H9 (cell line): ENCODE measurements at regions not wholly inside any gene's neighbourhood (a gene's known extent, or its start where the extent isn't known, plus 50 kb on each side); places are given as distances from the start of the nearest gene placed in this dataset.

Source experiments
- DNase-seq: peaks from one replicate; pipeline ENCODE4 v3.0.0-alpha.2; 2017
- H2AFZ ChIP-seq: one replicate; pipeline ENCODE4 v1.6.1; 2013; ENCODE audit warnings: mild to moderate bottlenecking, low read length, control low read depth, moderate library complexity
- H2AK5ac ChIP-seq: 2 replicates; pipeline ENCODE4 v1.6.1; 2013; ENCODE audit warnings: low read length, control low read depth, mixed read lengths; ENCODE audit not compliant: insufficient read length
- H2BK120ac ChIP-seq: one replicate; pipeline ENCODE4 v1.6.1; 2013; ENCODE audit warnings: low read depth, mild to moderate bottlenecking, low read length, control low read depth, inconsistent platforms; ENCODE audit not compliant: poor library complexity, severe bottlenecking
- H2BK12ac ChIP-seq: 2 replicates; pipeline ENCODE4 v1.6.1; 2013; ENCODE audit warnings: low read length, control low read depth, mixed read lengths, low read depth; ENCODE audit not compliant: insufficient read length
- H2BK15ac ChIP-seq: 2 replicates; pipeline ENCODE4 v1.6.1; 2013; ENCODE audit warnings: low read depth, low read length, control low read depth
- H2BK20ac ChIP-seq: one replicate; pipeline ENCODE4 v1.6.1; 2013; ENCODE audit warnings: low read depth, mild to moderate bottlenecking, low read length, control low read depth, inconsistent platforms; ENCODE audit not compliant: poor library complexity, severe bottlenecking
- H2BK5ac ChIP-seq: 2 replicates; pipeline ENCODE4 v1.6.1; 2013; ENCODE audit warnings: low read length, control low read depth, mixed read lengths; ENCODE audit not compliant: insufficient read length
- H3K14ac ChIP-seq: 2 replicates; pipeline ENCODE4 v1.6.1; 2013; ENCODE audit warnings: low read length, control low read depth; ENCODE audit not compliant: insufficient read depth
- H3K18ac ChIP-seq: 2 replicates; pipeline ENCODE4 v1.6.1; 2013; ENCODE audit warnings: low read depth, mild to moderate bottlenecking, mixed read lengths, low read length, control low read depth; ENCODE audit not compliant: insufficient read length
- H3K23ac ChIP-seq: 2 replicates; pipeline ENCODE4 v1.6.1; 2013; ENCODE audit warnings: low read length, control low read depth, mixed read lengths, low read depth; ENCODE audit not compliant: insufficient read length
- H3K23me2 ChIP-seq: 2 replicates; pipeline ENCODE4 v1.6.1; 2013; ENCODE audit warnings: low read depth, mild to moderate bottlenecking, mixed read lengths, low read length, control low read depth; ENCODE audit not compliant: insufficient read length, poor library complexity, severe bottlenecking
- H3K27ac ChIP-seq: 2 replicates; pipeline ENCODE4 v1.5.1; 2013; ENCODE audit warnings: low read length, control low read depth, mixed read lengths, low read depth; ENCODE audit not compliant: insufficient read length
- H3K27me3 ChIP-seq: 2 replicates; pipeline ENCODE4 v1.6.1; 2013; ENCODE audit warnings: low read length, control low read depth, inconsistent platforms; ENCODE audit not compliant: insufficient read depth
- H3K4ac ChIP-seq: 2 replicates; pipeline ENCODE4 v1.6.1; 2013; ENCODE audit warnings: low read depth, mild to moderate bottlenecking, control low read depth, inconsistent platforms, low read length, moderate library complexity
- H3K4me1 ChIP-seq: 2 replicates; pipeline ENCODE4 v1.6.1; 2013; ENCODE audit warnings: low read length, control low read depth, inconsistent platforms; ENCODE audit not compliant: insufficient read depth
- H3K4me2 ChIP-seq: 2 replicates; pipeline ENCODE4 v1.6.1; 2013; ENCODE audit warnings: low read length, control low read depth, mixed read lengths; ENCODE audit not compliant: insufficient read length, insufficient read depth
- H3K56ac ChIP-seq: 2 replicates; pipeline ENCODE4 v1.6.1; 2013; ENCODE audit warnings: low read depth, mild to moderate bottlenecking, mixed read lengths, low read length, control low read depth; ENCODE audit not compliant: insufficient read length
- H3K79me1 ChIP-seq: 2 replicates; pipeline ENCODE4 v1.6.1; 2013; ENCODE audit warnings: low read depth, mild to moderate bottlenecking, moderate library complexity, low read length, control low read depth, inconsistent platforms; ENCODE audit not compliant: insufficient read depth, poor library complexity, severe bottlenecking
- H3K79me2 ChIP-seq: 2 replicates; pipeline ENCODE4 v1.6.1; 2013; ENCODE audit warnings: low read length, control low read depth, inconsistent platforms; ENCODE audit not compliant: insufficient read depth
- H3K9ac ChIP-seq: 2 replicates; pipeline ENCODE4 v1.6.1; 2013; ENCODE audit warnings: low read length, control low read depth, mixed read lengths; ENCODE audit not compliant: insufficient read length; ENCODE audit errors: extremely low read depth
- H3K9me3 ChIP-seq: one replicate; pipeline ENCODE4 v1.6.1; 2013; ENCODE audit warnings: low read depth, low read length, inconsistent platforms; ENCODE audit not compliant: control insufficient read depth
- H3T11ph ChIP-seq: one replicate; pipeline ENCODE4 v1.6.1; 2013; ENCODE audit warnings: mild to moderate bottlenecking, low read length, control low read depth, inconsistent platforms
- H4K20me1 ChIP-seq: one replicate; pipeline ENCODE4 v1.6.1; 2013; ENCODE audit not compliant: control insufficient read depth, insufficient read length, insufficient read depth
- H4K5ac ChIP-seq: 2 replicates; pipeline ENCODE4 v1.6.1; 2013; ENCODE audit warnings: low read depth, mild to moderate bottlenecking, mixed read lengths, low read length, control low read depth; ENCODE audit not compliant: insufficient read length
- H4K8ac ChIP-seq: replicated peaks from 2 replicates; pipeline ENCODE4 v1.6.1; 2013; ENCODE audit warnings: low read length, control low read depth, mixed read lengths, low read depth; ENCODE audit not compliant: insufficient read length
- H4K91ac ChIP-seq: 2 replicates; pipeline ENCODE4 v1.6.1; 2013; ENCODE audit warnings: low read depth, mild to moderate bottlenecking, moderate library complexity, mixed read lengths, low read length, control low read depth; ENCODE audit not compliant: insufficient read length
- H3K27ac Mint-ChIP-seq, 3 experiments: 2 replicates in 2 of 3; 3 replicates in 1 of 3; pipeline ENCODE4 v1.8.0; 2020 to 2021; ENCODE audit warnings: mixed read lengths in 3 of 3, mild to moderate bottlenecking in 1 of 3, moderate library complexity in 1 of 3
- H3K27me3 Mint-ChIP-seq: 2 replicates; pipeline ENCODE4 v1.8.0; 2021; ENCODE audit warnings: low read depth, mild to moderate bottlenecking, moderate library complexity, mixed read lengths
- H3K36me3 Mint-ChIP-seq, 3 experiments: 2 replicates in 2 of 3; 3 replicates in 1 of 3; pipeline ENCODE4 v1.8.0; 2020 to 2021; ENCODE audit warnings: low read depth in 3 of 3, mixed read lengths in 3 of 3; ENCODE audit not compliant: insufficient read depth in 1 of 3
- H3K4me1 Mint-ChIP-seq, 2 experiments: 2 replicates each; pipeline ENCODE4 v1.8.0; 2020; ENCODE audit warnings: mixed read lengths in 2 of 2
- H3K4me3 Mint-ChIP-seq, 2 experiments: 2 replicates in 1 of 2; 3 replicates in 1 of 2; pipeline ENCODE4 v1.8.0; 2020 to 2021; ENCODE audit warnings: mild to moderate bottlenecking in 2 of 2, mixed read lengths in 2 of 2, moderate library complexity in 1 of 2
- H3K9me3 Mint-ChIP-seq, 2 experiments: 2 replicates in 1 of 2; 3 replicates in 1 of 2; pipeline ENCODE4 v1.8.0; 2020; ENCODE audit warnings: mild to moderate bottlenecking in 2 of 2, mixed read lengths in 2 of 2, moderate library complexity in 1 of 2
- WGBS: extraction: QIAGEN DNeasy Blood & Tissue Kit; methylation state at CpG from one replicate; pipeline ENCODE4 v1.1.7; 2013; ENCODE audit warnings: missing lambda C conversion rate, low lambda C conversion rate, mixed read lengths; ENCODE audit not compliant: insufficient read length; ENCODE audit errors: extremely low coverage; 5-methylcytosine and 5-hydroxymethylcytosine counted together
- TF ChIP-seq, protein P1 (sequence below): fragments of 200-600 bp; sonication (generic); conservative IDR thresholded peaks from 3 replicates; pipeline ENCODE4 v1.8.0; 2021; ENCODE audit warnings: antibody characterized with exemption, mild to moderate bottlenecking

DNA sequence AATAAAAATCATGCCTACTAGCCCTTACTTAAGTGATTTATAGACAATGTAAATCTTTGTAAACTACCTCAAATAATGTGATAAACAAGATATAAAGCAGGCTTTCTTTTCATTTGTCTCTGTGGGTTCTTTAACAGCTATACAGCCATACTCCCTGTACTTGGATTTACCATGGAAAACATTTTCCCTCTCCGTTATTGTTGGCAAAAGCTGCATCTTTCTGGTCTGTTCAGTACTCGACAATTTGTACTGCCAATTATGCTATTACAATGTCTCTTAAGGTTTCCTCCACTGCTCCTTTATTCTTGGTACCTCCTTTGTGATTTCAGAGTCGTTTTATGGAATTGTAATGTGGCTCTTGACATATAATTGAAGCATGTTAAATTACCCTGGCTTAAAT lies 426.3 kb upstream of the PKDCC start:
- H2AFZ ChIP-seq = no peak overlapping the region
- no peak overlapping the region for H3K23ac ChIP-seq
- no peaks in the 10 kb centered on the region for H3K4me1 Mint-ChIP-seq
- no peak overlapping the region for H3K18ac ChIP-seq
- no peak overlapping the region for H3T11ph ChIP-seq
- no peaks in the 10 kb centered on the region for H3K27me3 Mint-ChIP-seq
- H3K79me1 ChIP-seq = no peaks in the 10 kb centered on the region
- no peak overlapping the region for H3K4me2 ChIP-seq
- no peaks in the 10 kb centered on the region for H4K20me1 ChIP-seq
- no peaks in the 10 kb centered on the region for H3K27me3 ChIP-seq
- H3K36me3 Mint-ChIP-seq = no peaks in the 10 kb centered on the region
- H3K56ac ChIP-seq = no peak overlapping the region
- no peak overlapping the region for H2BK120ac ChIP-seq
- no peaks in the 10 kb centered on the region for H3K23me2 ChIP-seq
- H3K4me1 ChIP-seq = no peaks in the 10 kb centered on the region
- no peak overlapping the region for H3K9ac ChIP-seq
- no peak overlapping the region for H2BK20ac ChIP-seq
- no peak overlapping the region for H4K5ac ChIP-seq
- H4K91ac ChIP-seq = no peak overlapping the region
- H2BK12ac ChIP-seq = no peak overlapping the region
- H2BK5ac ChIP-seq = no peak overlapping the region
- H3K9me3 Mint-ChIP-seq = no peaks in the 10 kb centered on the region
- H3K27ac ChIP-seq = no peak overlapping the region
- H3K14ac ChIP-seq = no peak overlapping the region
- no peak overlapping the region for H4K8ac ChIP-seq
- H2AK5ac ChIP-seq = no peak overlapping the region
- H3K27ac Mint-ChIP-seq = no peak overlapping the region
- no peak for DNase-seq
- no CpG with 5 or more reads among the region's 3 CpGs for WGBS
- no peak overlapping the region for H3K4ac ChIP-seq
- H3K79me2 ChIP-seq = no peaks in the 10 kb centered on the region
- no peak overlapping the region for H3K4me3 Mint-ChIP-seq
- H3K9me3 ChIP-seq = no peaks in the 10 kb centered on the region
- no peak overlapping the region for H2BK15ac ChIP-seq
- TF ChIP-seq, protein P1, sequence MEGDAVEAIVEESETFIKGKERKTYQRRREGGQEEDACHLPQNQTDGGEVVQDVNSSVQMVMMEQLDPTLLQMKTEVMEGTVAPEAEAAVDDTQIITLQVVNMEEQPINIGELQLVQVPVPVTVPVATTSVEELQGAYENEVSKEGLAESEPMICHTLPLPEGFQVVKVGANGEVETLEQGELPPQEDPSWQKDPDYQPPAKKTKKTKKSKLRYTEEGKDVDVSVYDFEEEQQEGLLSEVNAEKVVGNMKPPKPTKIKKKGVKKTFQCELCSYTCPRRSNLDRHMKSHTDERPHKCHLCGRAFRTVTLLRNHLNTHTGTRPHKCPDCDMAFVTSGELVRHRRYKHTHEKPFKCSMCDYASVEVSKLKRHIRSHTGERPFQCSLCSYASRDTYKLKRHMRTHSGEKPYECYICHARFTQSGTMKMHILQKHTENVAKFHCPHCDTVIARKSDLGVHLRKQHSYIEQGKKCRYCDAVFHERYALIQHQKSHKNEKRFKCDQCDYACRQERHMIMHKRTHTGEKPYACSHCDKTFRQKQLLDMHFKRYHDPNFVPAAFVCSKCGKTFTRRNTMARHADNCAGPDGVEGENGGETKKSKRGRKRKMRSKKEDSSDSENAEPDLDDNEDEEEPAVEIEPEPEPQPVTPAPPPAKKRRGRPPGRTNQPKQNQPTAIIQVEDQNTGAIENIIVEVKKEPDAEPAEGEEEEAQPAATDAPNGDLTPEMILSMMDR = no peak
